Stimulated activated effector memory CD8-positive, alpha-beta T cell treated with anti-CD3 and anti-CD28 coated beads, Interleukin-12 subunit alpha, Interleukin-12 subunit beta, amount 100 ng/mL, for 72 hours (primary cell): ENCODE measurements at regions not wholly inside any gene's neighbourhood (a gene's known extent, or its start where the extent isn't known, plus 50 kb on each side); places are given as distances from the start of the nearest gene placed in this dataset.
A peak's percentile ranks its signal among the peaks of the same experiment; 100 is the strongest.
"Not testable (repeated sequence)": the region's sequence is repeated elsewhere in the genome, so short reads cannot be mapped to it uniquely, and the experiment has no call there.

Experiments
- ATAC-seq: fragments of 150-1000 bp; cut with Tn5 transposase; 2 replicates; pipeline ENCODE4 v1.10.0; 2021
- DNase-seq, 2 donors: peaks; one replicate each; pipeline ENCODE4 v3.0.0; 2021 to 2022; ENCODE audit warnings: low spot score in 2 of 2
- H3K27ac Mint-ChIP-seq: one replicate; pipeline ENCODE4 v1.8.0; 2022; ENCODE audit warnings: mild to moderate bottlenecking, mixed read lengths
- H3K36me3 Mint-ChIP-seq: one replicate; pipeline ENCODE4 v1.8.0; 2022; ENCODE audit warnings: mild to moderate bottlenecking, mixed read lengths
- H3K4me1 Mint-ChIP-seq: one replicate; pipeline ENCODE4 v1.8.0; 2022; ENCODE audit warnings: mixed read lengths
- H3K4me3 Mint-ChIP-seq: one replicate; pipeline ENCODE4 v1.8.0; 2022; ENCODE audit warnings: mild to moderate bottlenecking, mixed read lengths
- H3K9me3 Mint-ChIP-seq: one replicate; pipeline ENCODE4 v1.8.0; 2022; ENCODE audit warnings: mixed read lengths

DNA sequence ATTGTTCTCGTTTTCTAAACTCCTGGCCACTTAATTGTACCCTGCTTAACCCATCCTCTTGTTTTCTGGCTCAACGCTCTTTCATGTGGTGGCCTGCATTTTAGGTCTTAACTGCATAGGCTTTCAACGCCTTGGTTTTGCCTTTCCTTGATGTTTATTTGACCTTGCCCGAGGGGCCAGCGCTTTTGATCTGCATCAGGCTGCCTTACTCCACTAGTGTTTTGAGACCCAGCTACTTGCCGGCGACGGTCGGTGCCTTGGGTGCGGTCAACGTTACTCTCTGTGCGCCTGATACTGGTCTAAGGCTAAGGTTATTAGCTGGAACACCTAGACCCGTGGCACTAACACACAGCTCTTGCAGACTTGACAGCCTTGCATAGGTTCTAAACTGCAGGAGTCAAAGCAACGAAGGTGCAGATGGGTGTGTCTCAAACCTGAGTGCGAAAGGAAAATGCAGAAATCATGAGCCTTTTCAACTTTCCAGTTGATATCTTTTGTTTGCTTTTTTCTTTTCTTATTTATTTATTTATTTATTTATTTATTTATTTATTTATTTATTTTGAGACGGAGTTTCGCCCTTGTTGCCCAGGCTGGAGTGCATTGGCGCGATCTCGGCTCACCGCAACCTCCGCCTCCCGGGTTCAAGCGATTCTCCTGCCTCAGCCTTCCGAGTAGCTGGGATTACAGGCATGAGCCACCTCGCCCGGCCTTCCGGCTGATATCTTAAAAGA is 138.8 kb downstream of the HFE start:
- no peaks in the 10 kb centered on the region for H3K9me3 Mint-ChIP-seq
- H3K36me3 Mint-ChIP-seq: no peaks in the 10 kb centered on the region
- DNase-seq (no peak), ATAC-seq (no peak)
- H3K4me1 Mint-ChIP-seq: peaks cover 6% of the 10 kb centered on the region
- H3K4me3 Mint-ChIP-seq: no peak overlapping the region
- no peak overlapping the region for H3K27ac Mint-ChIP-seq

DNA sequence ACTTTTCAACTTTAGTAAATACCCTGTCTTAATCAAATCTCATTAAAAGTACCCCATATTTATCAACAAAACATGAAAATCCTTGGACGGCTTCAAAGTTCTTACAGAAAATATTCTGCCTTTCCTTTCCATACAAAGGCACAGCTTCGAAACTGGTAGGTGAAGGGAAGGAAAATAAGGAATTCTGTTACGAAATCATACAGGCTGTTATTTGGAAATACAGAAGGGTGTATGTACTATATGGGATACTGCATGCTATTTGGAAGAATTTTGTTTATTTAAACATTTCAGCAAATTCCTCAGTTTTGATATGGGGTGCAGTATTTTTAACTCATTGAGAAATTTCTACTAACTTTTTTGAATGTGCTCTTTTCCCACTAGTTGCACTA is 138.4 kb upstream of the BTN3A2 start:
- peak overlapping the region; percentile 56 for H3K27ac Mint-ChIP-seq
- DNase-seq (no peak), ATAC-seq (no peak)
- no peaks in the 10 kb centered on the region for H3K9me3 Mint-ChIP-seq
- H3K36me3 Mint-ChIP-seq: no peaks in the 10 kb centered on the region
- H3K4me1 Mint-ChIP-seq: peaks cover 6% of the 10 kb centered on the region
- H3K4me3 Mint-ChIP-seq: no peak overlapping the region

DNA sequence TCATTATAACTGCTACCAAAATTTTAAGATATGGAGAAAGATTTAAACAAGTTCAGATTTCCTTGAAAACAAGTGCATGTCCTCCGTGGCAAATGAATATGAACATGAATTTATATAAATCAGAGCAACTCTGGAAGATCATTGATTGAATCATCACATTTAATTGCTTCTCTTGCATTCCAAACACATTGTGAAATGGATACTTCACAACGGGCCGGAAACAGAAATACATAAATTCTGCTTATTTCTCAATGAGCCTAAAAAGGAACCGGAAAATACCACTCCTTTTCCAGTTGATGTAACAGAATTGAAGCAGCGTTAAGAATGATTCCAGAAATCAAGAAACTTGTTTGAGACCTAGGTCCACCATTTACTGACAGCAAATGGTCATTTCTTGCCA is 134.6 kb upstream of the BTN3A2 start:
- no peaks in the 10 kb centered on the region for H3K9me3 Mint-ChIP-seq
- H3K4me3 Mint-ChIP-seq: no peak overlapping the region
- peaks cover 27% of the 10 kb centered on the region for H3K4me1 Mint-ChIP-seq
- DNase-seq: no peak
- peaks cover 26% of the 10 kb centered on the region for H3K36me3 Mint-ChIP-seq
- no peak for ATAC-seq
- no peak overlapping the region for H3K27ac Mint-ChIP-seq

DNA sequence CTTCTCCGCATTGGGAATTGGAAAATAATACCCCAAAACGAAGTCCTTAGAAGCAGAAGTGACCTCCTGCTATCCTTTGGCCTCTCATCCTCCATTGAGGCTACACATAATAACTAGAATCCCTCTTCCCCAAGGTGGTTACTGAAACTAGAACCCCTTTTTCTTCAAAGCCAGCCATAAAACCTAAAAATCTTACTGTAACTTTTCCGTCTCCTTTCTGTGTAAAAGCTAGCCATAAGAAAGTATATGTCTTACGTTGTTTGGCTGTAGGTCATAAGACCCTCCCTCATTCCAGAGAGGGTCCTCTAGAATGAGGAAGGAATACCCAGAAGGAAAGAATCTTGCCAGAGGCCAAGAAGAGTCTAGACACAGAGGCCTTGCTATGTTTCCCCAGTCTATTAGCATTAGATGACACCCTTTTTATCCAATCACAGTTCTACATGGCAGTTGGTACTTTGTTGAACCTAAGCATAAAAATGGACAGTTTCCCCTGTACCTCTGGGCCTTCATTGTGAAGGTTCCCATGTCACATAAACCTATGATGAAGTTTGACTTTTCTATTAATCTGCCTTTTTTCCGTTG is 133.9 kb upstream of the BTN3A2 start:
- H3K9me3 Mint-ChIP-seq: no peaks in the 10 kb centered on the region
- peaks cover 31% of the 10 kb centered on the region for H3K4me1 Mint-ChIP-seq
- H3K4me3 Mint-ChIP-seq: no peak overlapping the region
- no peak for ATAC-seq
- DNase-seq: no peak
- no peak overlapping the region for H3K27ac Mint-ChIP-seq
- peaks cover 28% of the 10 kb centered on the region for H3K36me3 Mint-ChIP-seq

DNA sequence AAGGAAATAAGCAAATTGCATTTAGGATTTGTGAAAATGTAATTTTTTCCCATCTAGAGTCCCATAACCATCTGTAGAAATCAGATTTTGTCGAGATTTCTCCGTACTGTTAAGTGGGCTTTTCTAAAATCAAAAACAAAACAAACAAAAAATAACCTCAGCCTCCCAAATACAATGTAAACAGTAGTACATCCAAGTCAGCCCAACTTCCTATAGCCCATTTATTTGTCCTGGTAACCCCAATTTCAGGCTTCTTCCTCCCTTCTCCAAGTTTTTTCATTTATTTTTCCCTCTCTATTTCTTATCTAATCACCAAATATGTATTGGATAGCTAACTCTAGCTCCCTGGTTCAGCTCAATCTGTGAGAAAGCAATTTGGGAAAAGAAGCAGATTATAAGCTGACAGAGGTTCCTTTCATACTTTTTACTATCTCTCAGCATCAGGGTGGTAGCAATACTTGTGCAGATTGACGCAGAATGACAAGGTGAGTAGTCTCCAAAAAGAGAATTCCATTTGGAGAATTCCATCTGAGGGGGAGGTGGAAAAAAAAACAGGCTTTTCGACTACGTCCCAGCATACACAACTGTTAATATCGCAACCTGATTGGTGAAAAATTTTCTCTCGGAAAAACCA is 132.6 kb upstream of the BTN3A2 start:
- Mint-ChIP-seq H3K36me3 (peaks cover 28% of the 10 kb centered on the region), H3K27ac (peak overlapping the region; percentile 98)

DNA sequence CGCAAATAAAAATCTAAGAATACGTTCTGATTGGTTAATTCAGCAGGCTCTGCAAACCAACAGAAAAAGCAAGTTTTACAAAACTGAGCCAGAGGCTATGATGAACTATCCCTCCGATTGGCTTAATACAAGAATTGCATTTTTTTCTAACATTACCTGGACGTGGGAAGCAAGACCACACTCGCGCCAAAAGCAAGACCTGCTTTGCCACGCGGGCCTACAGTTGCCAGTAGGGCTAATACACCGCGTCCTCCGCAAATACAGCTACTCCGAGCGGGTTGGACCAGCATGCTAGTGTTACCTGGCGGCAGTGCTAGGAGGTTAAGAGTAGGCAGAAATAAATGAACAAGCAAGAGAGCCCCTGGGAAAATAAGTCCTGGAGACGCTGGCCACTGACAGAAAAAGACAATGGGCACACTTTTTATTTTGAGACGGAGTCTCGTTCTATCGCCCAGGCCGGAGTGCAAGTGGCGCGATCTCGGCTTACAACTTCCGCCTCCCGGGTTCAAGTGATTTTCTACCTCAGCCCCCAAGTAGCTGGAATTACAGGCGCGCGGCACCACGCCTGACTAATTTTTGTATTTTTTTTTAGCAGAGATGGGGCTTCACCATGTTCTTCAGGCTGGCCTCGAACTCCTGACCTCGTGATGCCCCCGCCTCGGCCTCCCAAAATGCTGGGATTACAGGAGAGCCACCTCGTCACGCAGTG is 131.9 kb upstream of the BTN3A2 start:
- ATAC-seq (peak; percentile 38), DNase-seq (peak in 1 of 2 donors; percentile 78)
- Mint-ChIP-seq H3K27ac (peak overlapping the region; percentile 98), H3K9me3 (no peaks in the 10 kb centered on the region), H3K4me1 (peaks cover 31% of the 10 kb centered on the region), H3K36me3 (peaks cover 28% of the 10 kb centered on the region), H3K4me3 (peak overlapping the region; percentile 87)

More for the DNA sequence above, 132.6 kb upstream of the BTN3A2 start:
- Mint-ChIP-seq H3K4me1 (peaks cover 31% of the 10 kb centered on the region), H3K4me3 (peak overlapping the region; percentile 87), H3K9me3 (no peaks in the 10 kb centered on the region)
- ATAC-seq (no peak), DNase-seq (no peak)

DNA sequence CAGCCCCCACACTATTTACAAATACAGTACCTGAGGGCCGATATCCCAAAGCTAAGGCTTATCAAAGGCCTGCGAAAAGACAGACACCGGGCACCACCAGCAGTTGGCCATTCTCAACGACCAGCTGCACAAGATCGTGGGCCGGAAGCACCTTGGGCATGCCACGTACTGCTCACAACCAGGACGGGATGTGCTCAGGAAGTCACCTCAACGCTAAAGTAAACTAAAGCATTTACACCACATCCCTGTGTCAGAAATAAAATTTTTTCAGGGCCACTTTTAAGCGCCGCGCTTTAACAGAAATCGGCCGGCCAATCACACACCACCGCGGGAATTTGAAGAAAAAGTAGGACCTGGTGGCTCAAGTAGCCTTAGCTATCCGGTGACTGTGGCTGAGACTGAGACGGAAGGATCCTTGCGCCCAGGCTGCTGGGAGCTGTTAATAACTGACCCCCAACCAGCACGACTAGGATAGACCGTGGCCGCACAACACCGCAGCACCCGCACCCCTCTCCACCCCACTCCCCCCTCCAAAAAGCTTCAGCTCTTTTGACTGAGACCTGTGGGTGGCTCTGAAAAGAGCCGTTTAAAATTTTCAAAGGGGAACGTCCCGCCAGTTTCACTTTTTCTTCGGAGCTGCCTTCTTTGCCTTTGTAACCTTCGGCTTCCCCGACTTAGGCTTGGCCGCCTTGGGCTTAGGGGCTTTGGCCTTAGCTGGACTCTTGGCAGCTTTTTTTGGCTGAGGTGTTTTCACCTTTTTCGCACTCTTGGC is 131.2 kb upstream of the BTN3A2 start:
- ATAC-seq (peak; percentile 78), DNase-seq (peak; percentile 37 to 87)
- H3K4me1 Mint-ChIP-seq: peaks cover 31% of the 10 kb centered on the region
- H3K4me3 Mint-ChIP-seq: peak overlapping the region; percentile 87
- no peaks in the 10 kb centered on the region for H3K9me3 Mint-ChIP-seq
- H3K27ac Mint-ChIP-seq: peak overlapping the region; percentile 98
- H3K36me3 Mint-ChIP-seq: peaks cover 28% of the 10 kb centered on the region

DNA sequence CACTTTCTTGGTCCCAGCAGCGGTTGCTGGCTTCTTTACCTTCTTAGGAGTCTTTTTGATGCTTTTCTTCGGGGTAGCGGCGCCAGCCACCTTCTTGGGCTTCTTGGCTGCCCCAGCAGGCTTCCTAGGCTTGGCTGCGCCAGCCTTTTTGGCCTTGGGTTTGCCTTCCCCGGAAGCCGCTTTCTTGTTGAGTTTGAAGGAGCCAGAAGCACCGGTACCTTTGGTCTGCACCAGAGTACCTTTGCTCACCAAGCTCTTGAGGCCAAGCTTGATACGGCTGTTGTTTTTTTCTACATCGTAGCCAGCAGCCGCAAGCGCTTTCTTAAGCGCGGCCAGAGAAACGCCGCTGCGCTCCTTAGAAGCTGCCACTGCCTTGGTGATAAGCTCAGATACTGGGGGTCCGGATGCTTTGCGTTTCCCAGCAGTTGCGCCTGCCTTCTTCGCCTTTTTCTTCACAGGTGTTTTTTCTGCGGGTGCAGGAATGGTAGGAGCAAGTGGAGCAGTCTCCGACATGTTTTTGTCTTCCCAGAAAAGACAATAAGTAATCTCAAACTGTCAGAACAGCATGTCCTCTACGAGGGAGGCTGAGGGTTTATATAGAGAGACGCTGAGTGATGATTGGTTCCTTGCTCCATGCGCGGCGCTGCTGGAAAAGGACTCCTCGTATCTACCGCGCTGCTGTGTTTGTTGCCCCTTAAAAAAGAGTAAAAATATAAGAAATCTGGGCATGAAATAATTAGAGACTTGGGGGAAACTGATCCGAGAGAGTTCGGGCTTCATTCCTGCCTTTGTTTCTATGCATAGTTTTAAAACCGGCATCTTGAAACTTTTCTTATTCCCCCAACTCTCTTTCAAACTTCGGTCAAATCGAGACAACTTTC is 130.3 kb upstream of the BTN3A2 start:
- Mint-ChIP-seq H3K4me1 (peaks cover 31% of the 10 kb centered on the region), H3K9me3 (no peaks in the 10 kb centered on the region), H3K4me3 (peak overlapping the region; percentile 87), H3K36me3 (peaks cover 28% of the 10 kb centered on the region), H3K27ac (peak overlapping the region; percentile 98)
- peak; percentile 80 for ATAC-seq
- DNase-seq: peak; percentile 57 to 93

DNA sequence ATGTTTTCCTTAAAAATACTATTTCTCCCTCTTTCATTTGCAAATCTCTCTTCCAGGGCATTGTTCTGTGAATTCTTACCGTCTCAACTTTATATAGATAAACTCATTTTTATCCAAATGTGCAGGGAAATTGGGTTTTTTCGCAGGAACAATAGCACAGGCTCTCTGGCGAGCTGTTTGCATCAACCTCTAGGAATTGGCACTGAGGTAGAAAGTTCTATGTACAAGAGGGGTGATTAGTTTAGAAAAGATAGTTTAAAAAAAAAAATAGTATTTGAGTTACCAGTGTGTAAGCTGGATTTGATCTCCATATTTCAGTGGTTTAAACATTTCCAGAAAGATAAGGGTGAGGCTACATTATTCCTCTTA is 129.7 kb upstream of the BTN3A2 start:
- Mint-ChIP-seq H3K4me1 (peaks cover 35% of the 10 kb centered on the region), H3K4me3 (peak overlapping the region; percentile 87), H3K36me3 (peaks cover 33% of the 10 kb centered on the region), H3K9me3 (no peaks in the 10 kb centered on the region), H3K27ac (peak overlapping the region; percentile 98)
- DNase-seq: no peak
- no peak for ATAC-seq

DNA sequence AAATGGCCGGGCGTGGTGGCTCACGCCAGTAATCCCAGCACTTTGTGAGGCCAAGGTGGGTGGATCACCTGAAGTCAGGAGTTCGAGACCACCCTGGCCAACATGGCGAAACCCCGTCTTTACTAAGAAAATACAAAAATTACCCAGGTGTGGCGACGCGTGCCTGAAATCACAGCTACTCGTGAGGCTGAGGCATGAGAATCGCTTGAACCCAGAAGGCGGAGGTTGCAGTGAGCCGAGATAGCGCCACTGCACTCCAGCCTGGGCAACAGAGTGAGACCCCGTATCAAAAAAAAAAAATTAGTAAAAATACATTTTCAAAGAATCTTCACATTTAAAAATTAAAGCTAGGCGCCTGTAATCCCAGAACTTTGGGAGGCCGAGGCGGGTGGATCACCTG is 125.6 kb upstream of the BTN3A2 start:
- Mint-ChIP-seq H3K27ac (peak overlapping the region; percentile 96), H3K4me1 (peaks cover 35% of the 10 kb centered on the region), H3K36me3 (peaks cover 28% of the 10 kb centered on the region), H3K4me3 (peak overlapping the region; percentile 80)
- ATAC-seq, H3K9me3 Mint-ChIP-seq, DNase-seq: not testable (repeated sequence)

DNA sequence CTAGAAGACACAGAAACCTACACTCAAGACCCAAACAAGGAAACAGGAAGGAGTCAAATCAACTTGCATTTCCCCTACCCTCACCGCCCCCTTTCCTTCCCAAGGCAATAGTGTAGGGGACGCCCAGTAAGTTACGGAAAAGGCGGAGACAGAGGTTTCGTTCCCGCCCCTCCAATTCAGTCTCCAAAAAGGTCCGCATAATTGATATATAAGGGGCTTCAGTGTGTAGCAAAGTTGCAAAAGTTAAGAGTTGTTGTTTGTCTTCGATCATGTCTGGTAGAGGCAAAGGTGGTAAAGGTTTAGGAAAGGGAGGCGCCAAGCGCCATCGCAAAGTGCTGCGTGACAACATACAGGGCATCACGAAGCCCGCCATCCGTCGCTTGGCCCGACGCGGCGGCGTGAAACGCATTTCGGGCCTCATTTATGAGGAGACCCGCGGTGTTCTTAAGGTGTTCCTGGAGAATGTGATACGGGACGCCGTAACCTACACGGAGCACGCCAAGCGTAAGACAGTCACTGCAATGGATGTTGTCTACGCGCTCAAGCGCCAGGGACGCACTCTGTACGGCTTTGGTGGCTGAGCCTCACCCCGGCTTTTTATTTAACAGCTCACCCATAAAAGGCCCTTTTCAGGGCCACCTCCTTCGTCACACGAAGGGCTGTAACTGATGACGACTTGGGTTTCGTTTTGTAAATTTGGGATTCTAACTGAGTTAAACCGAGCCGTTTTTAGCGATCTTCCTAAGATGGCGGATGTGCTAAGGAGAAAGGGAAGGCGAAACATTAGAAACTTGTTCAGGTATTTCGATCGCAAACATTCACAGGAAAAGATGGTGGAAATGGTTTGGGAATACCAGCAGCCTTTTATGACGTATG is 124.6 kb upstream of the BTN3A2 start:
- ATAC-seq: peak; percentile 84
- peak overlapping the region; percentile 96 for H3K27ac Mint-ChIP-seq
- H3K4me3 Mint-ChIP-seq: peak overlapping the region; percentile 80
- peak; percentile 51 to 90 for DNase-seq
- peaks cover 18% of the 10 kb centered on the region for H3K36me3 Mint-ChIP-seq
- peaks cover 25% of the 10 kb centered on the region for H3K4me1 Mint-ChIP-seq
- no peaks in the 10 kb centered on the region for H3K9me3 Mint-ChIP-seq

DNA sequence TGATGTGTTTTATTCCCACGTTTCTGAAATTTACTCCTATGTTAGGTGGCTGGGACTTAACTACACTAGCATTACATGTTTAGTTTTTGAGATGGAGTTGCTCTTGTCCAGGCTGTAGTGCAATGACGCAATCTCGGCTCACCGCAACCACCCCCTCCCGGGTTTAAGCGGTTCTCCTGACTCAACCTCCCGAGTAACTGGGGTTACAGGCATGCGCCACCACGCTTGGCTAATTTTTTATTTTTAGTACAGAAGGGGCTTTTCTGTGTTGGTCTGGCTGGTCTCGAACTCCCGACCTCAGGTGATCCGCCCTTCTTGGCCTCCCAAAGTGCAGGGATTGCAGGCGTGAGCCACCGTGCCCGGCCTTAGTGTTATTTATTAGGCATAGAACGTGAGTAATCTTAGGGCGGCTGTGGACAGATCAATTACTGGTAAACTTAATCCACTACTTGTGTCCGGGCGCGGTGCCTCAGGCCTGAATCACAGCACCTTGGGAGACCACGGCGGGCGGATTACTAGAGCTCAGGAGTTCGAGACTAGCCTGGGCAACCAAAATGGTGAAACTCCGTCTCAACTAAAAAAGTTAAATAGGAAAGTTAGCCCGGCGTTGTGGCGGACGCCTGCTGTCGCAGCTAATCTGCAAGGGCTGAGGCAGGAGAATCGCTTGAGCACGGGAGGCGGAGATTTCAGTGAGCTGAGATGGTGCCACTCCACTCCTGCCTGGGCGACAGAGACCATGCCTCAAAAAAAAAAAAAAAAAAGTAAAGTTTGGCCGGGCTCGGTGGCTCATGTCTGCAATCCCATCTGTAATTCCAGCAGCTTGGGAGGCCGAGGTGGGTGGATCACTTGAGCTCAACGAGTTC is 123.7 kb upstream of the BTN3A2 start:
- Mint-ChIP-seq H3K9me3 (no peaks in the 10 kb centered on the region), H3K36me3 (peaks cover 17% of the 10 kb centered on the region), H3K4me3 (peak overlapping the region; percentile 80), H3K4me1 (peaks cover 22% of the 10 kb centered on the region), H3K27ac (peak overlapping the region; percentile 96)
- peak; percentile 71 for ATAC-seq
- peak; percentile 41 to 82 for DNase-seq

DNA sequence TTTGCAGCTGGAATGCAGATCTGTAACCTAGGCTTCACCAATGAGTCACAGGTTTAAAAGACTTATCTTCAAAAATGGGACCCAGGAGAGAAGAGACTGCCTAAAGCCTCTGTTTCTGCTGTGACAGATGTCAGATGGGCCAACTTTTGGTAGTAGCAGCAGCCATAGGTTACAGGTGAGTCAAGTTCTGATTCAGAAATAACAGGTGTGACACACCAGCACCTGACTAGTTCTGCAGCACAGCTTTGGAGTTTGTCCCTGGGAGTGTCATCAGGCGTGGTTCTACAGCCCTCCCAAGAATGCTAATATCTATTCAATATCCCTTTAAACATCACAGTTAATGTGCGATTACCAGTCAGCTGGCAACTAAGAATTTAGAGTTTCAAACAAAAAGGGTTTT is 121.9 kb upstream of the BTN3A2 start:
- H3K4me1 Mint-ChIP-seq: peaks cover 22% of the 10 kb centered on the region
- DNase-seq (no peak), ATAC-seq (no peak)
- peaks cover 17% of the 10 kb centered on the region for H3K36me3 Mint-ChIP-seq
- no peaks in the 10 kb centered on the region for H3K9me3 Mint-ChIP-seq
- no peak overlapping the region for H3K27ac Mint-ChIP-seq
- no peak overlapping the region for H3K4me3 Mint-ChIP-seq
